GM23338 (cell line): ENCODE measurements at regions not wholly inside any gene's neighbourhood (a gene's known extent, or its start where the extent isn't known, plus 50 kb on each side); places are given as distances from the start of the nearest gene placed in this dataset.

Experiments
- ATAC-seq: fragments of 200-7000 bp; cut with Tn5 transposase; 3 replicates; pipeline ENCODE4 v1.9.1; 2020
- DNase-seq: peaks from one replicate; pipeline ENCODE4 v3.0.0-alpha.2; 2015; ENCODE audit warnings: low spot score
- H2AFZ ChIP-seq: fragments of 200-600 bp; sonication (generic); 2 replicates; pipeline ENCODE4 v1.8.0; 2016; ENCODE audit warnings: antibody characterized with exemption, mild to moderate bottlenecking, moderate library complexity
- H3F3A ChIP-seq: fragments of 200-600 bp; sonication (generic); replicated peaks from 2 replicates; pipeline ENCODE4 v1.8.0; 2017; ENCODE audit warnings: antibody characterized with exemption, mixed run types, low read depth
- H3K27ac ChIP-seq: fragments of 200-600 bp; sonication (generic); 2 replicates; pipeline ENCODE4 v1.6.1; 2016; ENCODE audit warnings: low read depth
- H3K27me3 ChIP-seq: fragments of 200-600 bp; sonication (generic); 2 replicates; pipeline ENCODE4 v1.8.0; 2016; ENCODE audit warnings: mild to moderate bottlenecking, mixed run types, moderate library complexity; ENCODE audit not compliant: insufficient read depth
- H3K36me3 ChIP-seq: fragments of 200-600 bp; sonication (generic); 2 replicates; pipeline ENCODE4 v1.8.0; 2016; ENCODE audit warnings: mild to moderate bottlenecking; ENCODE audit not compliant: insufficient read depth
- H3K4me1 ChIP-seq: fragments of 200-600 bp; sonication (generic); 2 replicates; pipeline ENCODE4 v1.8.0; 2016; ENCODE audit warnings: mild to moderate bottlenecking, moderate library complexity; ENCODE audit not compliant: insufficient read depth
- H3K4me2 ChIP-seq: fragments of 200-600 bp; sonication (generic); 2 replicates; pipeline ENCODE4 v1.7.1; 2017; ENCODE audit warnings: mixed run types
- H3K4me3 ChIP-seq: fragments of 200-600 bp; sonication (generic); 2 replicates; pipeline ENCODE4 v1.6.1; 2016; ENCODE audit warnings: mixed run types
- H3K79me2 ChIP-seq: fragments of 200-600 bp; sonication (generic); replicated peaks from 2 replicates; pipeline ENCODE4 v1.8.0; 2017; ENCODE audit warnings: mild to moderate bottlenecking; ENCODE audit not compliant: insufficient read depth
- H3K9me2 ChIP-seq: fragments of 200-600 bp; sonication (generic); 2 replicates; pipeline ENCODE4 v1.8.0; 2017; ENCODE audit not compliant: insufficient read depth
- H4K20me1 ChIP-seq: fragments of 200-600 bp; sonication (generic); replicated peaks from 2 replicates; pipeline ENCODE4 v1.8.0; 2017; ENCODE audit warnings: mild to moderate bottlenecking; ENCODE audit not compliant: insufficient read depth
- H3K27ac Mint-ChIP-seq: 2 replicates; pipeline ENCODE4 v1.8.0; 2020; ENCODE audit warnings: inconsistent platforms, mild to moderate bottlenecking, moderate library complexity, mixed read lengths
- H3K27me3 Mint-ChIP-seq: 3 replicates; pipeline ENCODE4 v1.8.0; 2022; ENCODE audit warnings: low read depth, mild to moderate bottlenecking, moderate library complexity, mixed read lengths, inconsistent platforms; ENCODE audit not compliant: insufficient read depth, poor library complexity
- H3K36me3 Mint-ChIP-seq: 3 replicates; pipeline ENCODE4 v1.8.0; 2021; ENCODE audit warnings: low read depth, mild to moderate bottlenecking, inconsistent platforms, moderate library complexity, mixed read lengths
- H3K4me1 Mint-ChIP-seq: 3 replicates; pipeline ENCODE4 v1.8.0; 2020; ENCODE audit warnings: mild to moderate bottlenecking, inconsistent platforms, mixed read lengths
- H3K4me3 Mint-ChIP-seq: 3 replicates; pipeline ENCODE4 v1.8.0; 2021; ENCODE audit warnings: moderate library complexity, mild to moderate bottlenecking, inconsistent platforms, mixed read lengths
- H3K9me3 Mint-ChIP-seq: 3 replicates; pipeline ENCODE4 v1.8.0; 2020; ENCODE audit warnings: moderate library complexity, mild to moderate bottlenecking, inconsistent platforms, mixed read lengths
- CREB1 ChIP-seq: fragments of 250-450 bp; sonication (Bioruptor Pico); IDR thresholded peaks from 2 replicates; pipeline ENCODE4 v1.5.0; 2020; ENCODE audit warnings: low read depth, mild to moderate bottlenecking, moderate library complexity
- EZH2 ChIP-seq: fragments of 200-600 bp; sonication (generic); IDR thresholded peaks from one replicate; pipeline ENCODE4 v1.8.0; 2017; ENCODE audit warnings: antibody characterized with exemption, mild to moderate bottlenecking, low read depth; ENCODE audit not compliant: unreplicated experiment
- EZH2phosphoT487 ChIP-seq: fragments of 200-600 bp; sonication (generic); IDR thresholded peaks from one replicate; pipeline ENCODE4 v1.8.1; 2018; ENCODE audit warnings: antibody characterized with exemption; ENCODE audit not compliant: unreplicated experiment
- JUNB ChIP-seq: IDR thresholded peaks from one replicate; pipeline ENCODE4 v1.6.1; 2016; ENCODE audit warnings: antibody characterized with exemption; ENCODE audit not compliant: unreplicated experiment
- NANOG ChIP-seq: IDR thresholded peaks from 2 replicates; pipeline ENCODE4 v1.6.1; 2016; ENCODE audit warnings: antibody characterized with exemption, borderline replicate concordance
- POLR2AphosphoS5 ChIP-seq: IDR thresholded peaks from 2 replicates; pipeline ENCODE4 v1.6.1; 2016; ENCODE audit warnings: antibody characterized with exemption, low read depth
- STAT1 ChIP-seq: IDR thresholded peaks from one replicate; pipeline ENCODE4 v1.6.1; 2016; ENCODE audit warnings: antibody characterized with exemption; ENCODE audit not compliant: unreplicated experiment
- ZNF114 ChIP-seq: fragments of 250-450 bp; sonication (Bioruptor Pico); IDR thresholded peaks from 2 replicates; pipeline ENCODE4 v1.5.0; 2020; ENCODE audit warnings: mild to moderate bottlenecking, moderate library complexity
- ZNF331 ChIP-seq: fragments of 250-450 bp; sonication (Bioruptor Pico); IDR thresholded peaks from 2 replicates; pipeline ENCODE4 v1.5.0; 2020; ENCODE audit warnings: low read depth, mild to moderate bottlenecking, moderate library complexity
- TF ChIP-seq, protein P1 (sequence below): IDR thresholded peaks from one replicate; pipeline ENCODE4 v1.6.1; 2018; ENCODE audit warnings: antibody characterized with exemption; ENCODE audit not compliant: unreplicated experiment
- TF ChIP-seq, protein P2 (sequence below), 2 experiments: fragments of 200-600 bp in 1 of 2; sonication (generic) in 1 of 2; conservative IDR thresholded peaks; 2 replicates each; pipeline versions ENCODE4 v1.5.1 to v1.6.1; 2016 to 2017; ENCODE audit warnings: antibody characterized with exemption in 2 of 2, low read depth in 2 of 2, mild to moderate bottlenecking in 2 of 2, moderate library complexity in 1 of 2
- TF ChIP-seq, protein P3 (sequence below): IDR thresholded peaks from 2 replicates; pipeline ENCODE4 v1.6.1; 2016; ENCODE audit warnings: antibody characterized with exemption
- TF ChIP-seq, protein P4 (sequence below): fragments of 250-450 bp; sonication (Bioruptor Pico); IDR thresholded peaks from 2 replicates; pipeline ENCODE4 v1.5.0; 2020; ENCODE audit warnings: mild to moderate bottlenecking, moderate library complexity

DNA sequence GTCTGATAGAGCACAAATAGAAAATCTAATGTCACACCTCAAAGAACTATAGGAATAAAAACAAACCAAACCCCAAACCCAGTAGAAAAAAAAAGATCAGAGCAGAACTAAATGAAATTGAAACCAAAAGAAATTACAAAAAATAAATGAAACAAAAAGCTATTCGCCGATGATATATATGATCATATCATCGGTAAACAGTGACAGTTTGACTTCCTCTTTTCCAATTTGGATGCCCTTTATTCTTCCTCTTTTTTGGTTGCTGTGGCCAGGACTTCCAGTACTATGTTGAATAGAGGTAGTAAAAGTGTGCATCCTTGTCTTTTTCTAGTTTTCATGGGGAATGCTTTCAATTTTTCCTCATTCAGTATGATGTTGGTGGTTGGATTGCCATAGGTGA, 215.3 kb upstream of the AR start:
- no peak overlapping the region for H3K4me3 ChIP-seq
- H2AFZ ChIP-seq: no peak overlapping the region
- ATAC-seq: no peak
- no peak for DNase-seq
- TF ChIP-seq, protein P1, sequence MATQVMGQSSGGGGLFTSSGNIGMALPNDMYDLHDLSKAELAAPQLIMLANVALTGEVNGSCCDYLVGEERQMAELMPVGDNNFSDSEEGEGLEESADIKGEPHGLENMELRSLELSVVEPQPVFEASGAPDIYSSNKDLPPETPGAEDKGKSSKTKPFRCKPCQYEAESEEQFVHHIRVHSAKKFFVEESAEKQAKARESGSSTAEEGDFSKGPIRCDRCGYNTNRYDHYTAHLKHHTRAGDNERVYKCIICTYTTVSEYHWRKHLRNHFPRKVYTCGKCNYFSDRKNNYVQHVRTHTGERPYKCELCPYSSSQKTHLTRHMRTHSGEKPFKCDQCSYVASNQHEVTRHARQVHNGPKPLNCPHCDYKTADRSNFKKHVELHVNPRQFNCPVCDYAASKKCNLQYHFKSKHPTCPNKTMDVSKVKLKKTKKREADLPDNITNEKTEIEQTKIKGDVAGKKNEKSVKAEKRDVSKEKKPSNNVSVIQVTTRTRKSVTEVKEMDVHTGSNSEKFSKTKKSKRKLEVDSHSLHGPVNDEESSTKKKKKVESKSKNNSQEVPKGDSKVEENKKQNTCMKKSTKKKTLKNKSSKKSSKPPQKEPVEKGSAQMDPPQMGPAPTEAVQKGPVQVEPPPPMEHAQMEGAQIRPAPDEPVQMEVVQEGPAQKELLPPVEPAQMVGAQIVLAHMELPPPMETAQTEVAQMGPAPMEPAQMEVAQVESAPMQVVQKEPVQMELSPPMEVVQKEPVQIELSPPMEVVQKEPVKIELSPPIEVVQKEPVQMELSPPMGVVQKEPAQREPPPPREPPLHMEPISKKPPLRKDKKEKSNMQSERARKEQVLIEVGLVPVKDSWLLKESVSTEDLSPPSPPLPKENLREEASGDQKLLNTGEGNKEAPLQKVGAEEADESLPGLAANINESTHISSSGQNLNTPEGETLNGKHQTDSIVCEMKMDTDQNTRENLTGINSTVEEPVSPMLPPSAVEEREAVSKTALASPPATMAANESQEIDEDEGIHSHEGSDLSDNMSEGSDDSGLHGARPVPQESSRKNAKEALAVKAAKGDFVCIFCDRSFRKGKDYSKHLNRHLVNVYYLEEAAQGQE: no peak
- TF ChIP-seq ZNF114 (no peak), EZH2 (no peak), EZH2phosphoT487 (no peak), JUNB (no peak), NANOG (no peak), ZNF331 (no peak), STAT1 (no peak), CREB1 (CRISPR knock-in tag) (no peak), POLR2AphosphoS5 (no peak)
- TF ChIP-seq, protein P2, sequence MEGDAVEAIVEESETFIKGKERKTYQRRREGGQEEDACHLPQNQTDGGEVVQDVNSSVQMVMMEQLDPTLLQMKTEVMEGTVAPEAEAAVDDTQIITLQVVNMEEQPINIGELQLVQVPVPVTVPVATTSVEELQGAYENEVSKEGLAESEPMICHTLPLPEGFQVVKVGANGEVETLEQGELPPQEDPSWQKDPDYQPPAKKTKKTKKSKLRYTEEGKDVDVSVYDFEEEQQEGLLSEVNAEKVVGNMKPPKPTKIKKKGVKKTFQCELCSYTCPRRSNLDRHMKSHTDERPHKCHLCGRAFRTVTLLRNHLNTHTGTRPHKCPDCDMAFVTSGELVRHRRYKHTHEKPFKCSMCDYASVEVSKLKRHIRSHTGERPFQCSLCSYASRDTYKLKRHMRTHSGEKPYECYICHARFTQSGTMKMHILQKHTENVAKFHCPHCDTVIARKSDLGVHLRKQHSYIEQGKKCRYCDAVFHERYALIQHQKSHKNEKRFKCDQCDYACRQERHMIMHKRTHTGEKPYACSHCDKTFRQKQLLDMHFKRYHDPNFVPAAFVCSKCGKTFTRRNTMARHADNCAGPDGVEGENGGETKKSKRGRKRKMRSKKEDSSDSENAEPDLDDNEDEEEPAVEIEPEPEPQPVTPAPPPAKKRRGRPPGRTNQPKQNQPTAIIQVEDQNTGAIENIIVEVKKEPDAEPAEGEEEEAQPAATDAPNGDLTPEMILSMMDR (conservative IDR thresholded peaks at IDR 0.05; ENCODE audit: low read depth in 2 of 2): no peak
- TF ChIP-seq, protein P3, sequence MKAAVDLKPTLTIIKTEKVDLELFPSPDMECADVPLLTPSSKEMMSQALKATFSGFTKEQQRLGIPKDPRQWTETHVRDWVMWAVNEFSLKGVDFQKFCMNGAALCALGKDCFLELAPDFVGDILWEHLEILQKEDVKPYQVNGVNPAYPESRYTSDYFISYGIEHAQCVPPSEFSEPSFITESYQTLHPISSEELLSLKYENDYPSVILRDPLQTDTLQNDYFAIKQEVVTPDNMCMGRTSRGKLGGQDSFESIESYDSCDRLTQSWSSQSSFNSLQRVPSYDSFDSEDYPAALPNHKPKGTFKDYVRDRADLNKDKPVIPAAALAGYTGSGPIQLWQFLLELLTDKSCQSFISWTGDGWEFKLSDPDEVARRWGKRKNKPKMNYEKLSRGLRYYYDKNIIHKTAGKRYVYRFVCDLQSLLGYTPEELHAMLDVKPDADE: no peak
- TF ChIP-seq, protein P4, sequence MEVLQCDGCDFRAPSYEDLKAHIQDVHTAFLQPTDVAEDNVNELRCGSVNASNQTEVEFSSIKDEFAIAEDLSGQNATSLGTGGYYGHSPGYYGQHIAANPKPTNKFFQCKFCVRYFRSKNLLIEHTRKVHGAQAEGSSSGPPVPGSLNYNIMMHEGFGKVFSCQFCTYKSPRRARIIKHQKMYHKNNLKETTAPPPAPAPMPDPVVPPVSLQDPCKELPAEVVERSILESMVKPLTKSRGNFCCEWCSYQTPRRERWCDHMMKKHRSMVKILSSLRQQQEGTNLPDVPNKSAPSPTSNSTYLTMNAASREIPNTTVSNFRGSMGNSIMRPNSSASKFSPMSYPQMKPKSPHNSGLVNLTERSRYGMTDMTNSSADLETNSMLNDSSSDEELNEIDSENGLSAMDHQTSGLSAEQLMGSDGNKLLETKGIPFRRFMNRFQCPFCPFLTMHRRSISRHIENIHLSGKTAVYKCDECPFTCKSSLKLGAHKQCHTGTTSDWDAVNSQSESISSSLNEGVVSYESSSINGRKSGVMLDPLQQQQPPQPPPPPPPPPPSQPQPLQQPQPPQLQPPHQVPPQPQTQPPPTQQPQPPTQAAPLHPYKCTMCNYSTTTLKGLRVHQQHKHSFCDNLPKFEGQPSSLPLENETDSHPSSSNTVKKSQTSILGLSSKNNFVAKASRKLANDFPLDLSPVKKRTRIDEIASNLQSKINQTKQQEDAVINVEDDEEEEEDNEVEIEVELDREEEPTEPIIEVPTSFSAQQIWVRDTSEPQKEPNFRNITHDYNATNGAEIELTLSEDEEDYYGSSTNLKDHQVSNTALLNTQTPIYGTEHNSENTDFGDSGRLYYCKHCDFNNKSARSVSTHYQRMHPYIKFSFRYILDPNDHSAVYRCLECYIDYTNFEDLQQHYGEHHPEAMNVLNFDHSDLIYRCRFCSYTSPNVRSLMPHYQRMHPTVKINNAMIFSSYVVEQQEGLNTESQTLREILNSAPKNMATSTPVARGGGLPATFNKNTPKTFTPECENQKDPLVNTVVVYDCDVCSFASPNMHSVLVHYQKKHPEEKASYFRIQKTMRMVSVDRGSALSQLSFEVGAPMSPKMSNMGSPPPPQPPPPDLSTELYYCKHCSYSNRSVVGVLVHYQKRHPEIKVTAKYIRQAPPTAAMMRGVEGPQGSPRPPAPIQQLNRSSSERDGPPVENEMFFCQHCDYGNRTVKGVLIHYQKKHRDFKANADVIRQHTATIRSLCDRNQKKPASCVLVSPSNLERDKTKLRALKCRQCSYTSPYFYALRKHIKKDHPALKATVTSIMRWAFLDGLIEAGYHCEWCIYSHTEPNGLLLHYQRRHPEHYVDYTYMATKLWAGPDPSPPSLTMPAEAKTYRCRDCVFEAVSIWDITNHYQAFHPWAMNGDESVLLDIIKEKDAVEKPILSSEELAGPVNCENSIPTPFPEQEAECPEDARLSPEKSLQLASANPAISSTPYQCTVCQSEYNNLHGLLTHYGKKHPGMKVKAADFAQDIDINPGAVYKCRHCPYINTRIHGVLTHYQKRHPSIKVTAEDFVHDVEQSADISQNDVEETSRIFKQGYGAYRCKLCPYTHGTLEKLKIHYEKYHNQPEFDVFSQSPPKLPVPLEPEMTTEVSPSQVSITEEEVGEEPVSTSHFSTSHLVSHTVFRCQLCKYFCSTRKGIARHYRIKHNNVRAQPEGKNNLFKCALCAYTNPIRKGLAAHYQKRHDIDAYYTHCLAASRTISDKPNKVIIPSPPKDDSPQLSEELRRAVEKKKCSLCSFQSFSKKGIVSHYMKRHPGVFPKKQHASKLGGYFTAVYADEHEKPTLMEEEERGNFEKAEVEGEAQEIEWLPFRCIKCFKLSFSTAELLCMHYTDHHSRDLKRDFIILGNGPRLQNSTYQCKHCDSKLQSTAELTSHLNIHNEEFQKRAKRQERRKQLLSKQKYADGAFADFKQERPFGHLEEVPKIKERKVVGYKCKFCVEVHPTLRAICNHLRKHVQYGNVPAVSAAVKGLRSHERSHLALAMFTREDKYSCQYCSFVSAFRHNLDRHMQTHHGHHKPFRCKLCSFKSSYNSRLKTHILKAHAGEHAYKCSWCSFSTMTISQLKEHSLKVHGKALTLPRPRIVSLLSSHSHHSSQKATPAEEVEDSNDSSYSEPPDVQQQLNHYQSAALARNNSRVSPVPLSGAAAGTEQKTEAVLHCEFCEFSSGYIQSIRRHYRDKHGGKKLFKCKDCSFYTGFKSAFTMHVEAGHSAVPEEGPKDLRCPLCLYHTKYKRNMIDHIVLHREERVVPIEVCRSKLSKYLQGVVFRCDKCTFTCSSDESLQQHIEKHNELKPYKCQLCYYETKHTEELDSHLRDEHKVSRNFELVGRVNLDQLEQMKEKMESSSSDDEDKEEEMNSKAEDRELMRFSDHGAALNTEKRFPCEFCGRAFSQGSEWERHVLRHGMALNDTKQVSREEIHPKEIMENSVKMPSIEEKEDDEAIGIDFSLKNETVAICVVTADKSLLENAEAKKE (CRISPR knock-in tag): no peak
- Mint-ChIP-seq H3K27ac (no peak overlapping the region), H3K4me1 (no peaks in the 10 kb centered on the region), H3K9me3 (no peaks in the 10 kb centered on the region), H3K4me3 (no peak overlapping the region), H3K36me3 (no peaks in the 10 kb centered on the region), H3K27me3 (no peaks in the 10 kb centered on the region)
- H3K79me2 ChIP-seq: no peaks in the 10 kb centered on the region
- H3K9me2 ChIP-seq: no peaks in the 10 kb centered on the region
- no peak overlapping the region for H3K4me2 ChIP-seq
- no peaks in the 10 kb centered on the region for H3K4me1 ChIP-seq
- no peaks in the 10 kb centered on the region for H3F3A ChIP-seq
- no peaks in the 10 kb centered on the region for H3K36me3 ChIP-seq
- no peaks in the 10 kb centered on the region for H4K20me1 ChIP-seq
- no peak overlapping the region for H3K27ac ChIP-seq
- H3K27me3 ChIP-seq: no peaks in the 10 kb centered on the region
